Breast epithelium (tissue), 4 donors: ENCODE measurements at regions not wholly inside any gene's neighbourhood (a gene's known extent, or its start where the extent isn't known, plus 50 kb on each side); places are given as distances from the start of the nearest gene placed in this dataset.

Experiments
- DNase-seq, 2 donors: peaks; one replicate each; pipeline ENCODE4 v3.0.0-alpha.2; 2019; ENCODE audit warnings: low spot score in 2 of 2
- H3K27ac ChIP-seq, 2 donors: fragments of 200-600 bp; sonication (generic) in 1 of 2; one replicate each; pipeline ENCODE4 v1.5.1; 2016 to 2019; ENCODE audit warnings: mild to moderate bottlenecking in 1 of 2
- H3K27me3 ChIP-seq, 2 donors: fragments of 200-600 bp; sonication (generic) in 1 of 2; one replicate each; pipeline versions ENCODE4 v1.5.1 to v1.6.0; 2017 to 2019; ENCODE audit warnings: control low read depth in 1 of 2, mild to moderate bottlenecking in 1 of 2
- H3K36me3 ChIP-seq: fragments of 200-600 bp; one replicate; pipeline ENCODE4 v1.5.1; 2019
- H3K4me1 ChIP-seq, 2 donors: fragments of 200-600 bp; sonication (generic); one replicate each; pipeline ENCODE4 v1.5.1; 2016 to 2019; ENCODE audit warnings: control low read depth in 1 of 2
- H3K4me3 ChIP-seq, 3 donors: fragments of 200-600 bp; sonication (generic); 1 replicate in 2 of 3; 2 replicates in 1 of 3; pipeline ENCODE4 v1.5.1; 2016 to 2019; ENCODE audit warnings: mild to moderate bottlenecking in 3 of 3, moderate library complexity in 2 of 3
- H3K9me3 ChIP-seq, 2 donors: fragments of 200-600 bp; sonication (generic) in 1 of 2; one replicate each; pipeline ENCODE4 v1.5.1; 2016 to 2019; ENCODE audit warnings: control low read depth in 1 of 2
- CTCF ChIP-seq, 3 donors: fragments of 450-650 bp; IDR thresholded peaks; one replicate each; pipeline ENCODE4 v1.5.1; 2016 to 2017; ENCODE audit warnings: antibody characterized with exemption in 3 of 3, mild to moderate bottlenecking in 3 of 3, moderate library complexity in 3 of 3
- POLR2A ChIP-seq: fragments of 450-650 bp; IDR thresholded peaks from one replicate; pipeline ENCODE4 v1.6.1; 2016; ENCODE audit warnings: antibody characterized with exemption, mild to moderate bottlenecking, moderate library complexity
- POLR2AphosphoS5 ChIP-seq, 3 donors: sonication (generic); formaldehyde crosslinking; IDR thresholded peaks; one replicate each; pipeline ENCODE4 v1.6.1; 2017; ENCODE audit warnings: antibody characterized with exemption in 3 of 3
- intact Hi-C: fragments of 100-400 bp; cut with DNase I; formaldehyde crosslinking; loops from one replicate; pipeline ENCODE4 v1.15.1; 2023; ENCODE audit warnings: low total_unique reads

DNA sequence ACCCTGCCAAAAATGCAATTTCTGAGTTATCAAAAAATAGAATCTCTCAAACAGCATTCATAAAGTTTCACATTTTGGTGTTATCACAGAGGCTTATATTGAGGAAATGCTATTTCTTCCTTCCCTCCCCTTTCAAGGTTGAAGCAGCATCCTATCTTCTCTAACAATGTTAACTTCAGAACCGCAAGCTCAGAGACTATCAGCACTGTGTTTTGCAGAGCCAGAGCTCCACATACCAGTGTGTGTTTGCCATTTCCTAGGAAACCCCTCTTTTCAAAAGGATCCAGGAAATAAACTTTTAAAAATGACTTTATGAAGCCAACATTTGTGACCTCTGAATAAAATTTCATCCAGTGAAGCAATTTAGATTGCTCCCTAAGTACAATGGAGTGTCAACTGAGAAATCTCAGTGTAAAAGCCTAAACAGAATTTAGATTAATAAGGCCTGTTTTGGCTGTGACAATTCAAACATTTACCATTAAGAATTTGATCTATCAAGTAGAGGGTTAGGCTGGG is 332.6 kb downstream of the NOVA1 start:
- no peak for DNase-seq
- Histone ChIP-seq H3K27me3 (no peaks in the 10 kb centered on the region), H3K9me3 (no peaks in the 10 kb centered on the region), H3K4me1 (peaks cover 0 to 6% of the 10 kb centered on the region in 2 donors), H3K27ac (no peak overlapping the region), H3K36me3 (no peaks in the 10 kb centered on the region), H3K4me3 (no peak overlapping the region)
- TF ChIP-seq POLR2AphosphoS5 (IDR thresholded peaks at IDR 0.05): no peak
- TF ChIP-seq CTCF (IDR thresholded peaks at IDR 0.05): no peak
- TF ChIP-seq POLR2A: no peak
- intact Hi-C loops: no loop called here

DNA sequence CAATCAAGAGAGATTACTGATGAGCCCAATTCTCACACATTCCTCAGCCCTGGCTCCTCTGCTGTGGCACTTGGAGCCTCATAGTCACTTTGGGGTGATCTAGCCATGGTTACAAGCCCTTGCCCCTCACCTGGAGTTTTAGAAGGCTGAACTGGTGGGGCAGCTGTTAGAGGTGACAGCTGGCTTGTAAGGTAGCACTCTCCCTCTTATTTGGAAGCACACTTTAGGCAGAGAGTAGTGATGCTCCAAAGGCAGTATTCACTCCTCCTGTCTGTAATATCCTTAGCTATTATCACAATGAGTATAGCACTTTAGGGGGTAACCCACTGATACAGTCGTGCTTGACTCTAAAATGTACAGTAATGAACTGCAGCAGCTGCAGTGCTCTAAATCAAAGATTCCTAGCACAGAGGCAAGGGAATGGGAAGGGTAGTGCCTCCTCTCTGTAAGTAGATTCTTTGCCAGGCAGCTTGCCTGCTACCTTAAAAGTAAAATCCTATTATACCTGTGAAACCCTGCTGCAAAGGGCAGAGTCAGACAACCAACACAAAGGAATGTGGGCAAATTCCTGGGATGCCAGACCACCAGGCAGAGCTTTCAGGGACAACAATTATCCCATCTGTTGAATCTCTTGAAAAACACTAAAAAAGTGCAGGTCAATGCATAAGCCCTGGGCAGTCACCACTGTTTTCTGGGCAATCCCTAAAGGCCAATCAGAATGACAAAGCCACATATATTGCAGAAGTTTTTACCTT is 336.3 kb downstream of the NOVA1 start:
- intact Hi-C loops: no loop called here
- Histone ChIP-seq H3K9me3 (no peaks in the 10 kb centered on the region), H3K27ac (no peak overlapping the region), H3K4me3 (no peak overlapping the region), H3K27me3 (no peaks in the 10 kb centered on the region), H3K36me3 (no peaks in the 10 kb centered on the region), H3K4me1 (peaks cover 0 to 6% of the 10 kb centered on the region in 2 donors)
- no peak for DNase-seq
- no peak for TF ChIP-seq CTCF (IDR thresholded peaks at IDR 0.05)
- TF ChIP-seq POLR2AphosphoS5 (IDR thresholded peaks at IDR 0.05): no peak

DNA sequence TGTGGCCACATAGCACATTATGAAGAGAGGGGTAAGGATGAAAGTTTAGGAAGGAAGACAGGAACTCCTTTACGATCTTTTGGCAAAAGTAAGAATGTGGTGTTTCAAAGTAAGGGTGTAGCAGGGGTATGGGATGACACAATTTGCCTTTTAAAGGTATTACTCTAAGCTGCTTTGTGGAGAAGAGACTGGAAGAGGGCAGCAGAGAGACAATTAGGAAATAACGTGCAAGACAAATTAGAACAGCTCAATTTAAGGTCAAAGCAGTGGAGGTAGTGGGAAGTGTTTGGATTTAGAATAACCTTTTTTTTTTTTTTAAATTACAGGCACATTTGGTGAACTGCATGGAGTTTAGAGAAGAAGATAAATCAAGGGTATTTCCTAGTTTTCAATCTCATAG is 342.6 kb downstream of the NOVA1 start:
- Histone ChIP-seq H3K36me3 (no peaks in the 10 kb centered on the region), H3K9me3 (no peaks in the 10 kb centered on the region), H3K27me3 (no peaks in the 10 kb centered on the region), H3K4me1 (no peaks in the 10 kb centered on the region), H3K4me3 (no peak overlapping the region), H3K27ac (no peak overlapping the region)
- no peak for DNase-seq
- TF ChIP-seq POLR2AphosphoS5 (IDR thresholded peaks at IDR 0.05) (no peak), CTCF (IDR thresholded peaks at IDR 0.05) (peak in 2 of 3 donors; percentile 27 to 48)
- intact Hi-C loops: no loop called here

GRCh38 chr14:26252176-26252575 is 345.7 kb downstream of the NOVA1 start:
- no peaks in the 10 kb centered on the region for H3K4me1 ChIP-seq
- intact Hi-C loops: no loop called here
- no peak for TF ChIP-seq POLR2AphosphoS5 (IDR thresholded peaks at IDR 0.05)
- TF ChIP-seq POLR2A: no peak
- no peak for TF ChIP-seq CTCF (IDR thresholded peaks at IDR 0.05)
- H3K4me3 ChIP-seq: no peak overlapping the region
- H3K36me3 ChIP-seq: no peaks in the 10 kb centered on the region
- DNase-seq: no peak
- H3K9me3 ChIP-seq: peaks cover 0 to 10% of the 10 kb centered on the region in 2 donors
- no peaks in the 10 kb centered on the region for H3K27me3 ChIP-seq
- no peak overlapping the region for H3K27ac ChIP-seq

DNA sequence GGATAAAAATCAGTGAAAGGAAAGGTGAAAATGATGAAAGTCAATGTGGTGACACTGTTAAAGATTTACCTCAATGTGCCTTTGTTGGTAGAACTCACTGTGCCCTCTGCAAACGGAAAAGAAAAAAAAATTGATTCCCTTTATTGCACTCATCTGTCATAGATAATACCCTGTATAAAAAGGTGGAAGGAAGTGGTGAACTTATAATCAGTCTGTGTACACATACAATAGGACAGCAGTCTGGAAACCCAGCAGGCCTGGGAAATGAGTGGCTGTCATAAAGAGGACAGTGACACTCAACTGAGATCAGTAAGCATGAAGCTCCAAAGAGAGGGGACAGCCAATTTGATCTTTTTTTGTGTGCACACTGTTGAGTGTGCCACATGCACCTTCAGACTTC is 364.7 kb downstream of the NOVA1 start:
- Histone ChIP-seq H3K27ac (no peak overlapping the region), H3K4me1 (no peaks in the 10 kb centered on the region), H3K27me3 (no peaks in the 10 kb centered on the region), H3K36me3 (no peaks in the 10 kb centered on the region), H3K4me3 (no peak overlapping the region), H3K9me3 (no peaks in the 10 kb centered on the region)
- no peak for DNase-seq
- intact Hi-C loops: no loop called here
- no peak for TF ChIP-seq CTCF (IDR thresholded peaks at IDR 0.05)
- TF ChIP-seq POLR2AphosphoS5 (IDR thresholded peaks at IDR 0.05): no peak
- TF ChIP-seq POLR2A: no peak
